Neural crest cell (in vitro differentiated cells): ENCODE measurements at regions not wholly inside any gene's neighbourhood (a gene's known extent, or its start where the extent isn't known, plus 50 kb on each side); places are given as distances from the start of the nearest gene placed in this dataset.

ENCODE experiments used
- DNase-seq: peaks from one replicate; pipeline ENCODE4 v3.0.0; 2021; ENCODE audit warnings: low read depth, mixed read lengths, low spot score
- H3K27ac Mint-ChIP-seq: one replicate; pipeline ENCODE4 v1.8.0; 2021; ENCODE audit warnings: mild to moderate bottlenecking, mixed read lengths; ENCODE audit not compliant: unreplicated experiment
- H3K27me3 Mint-ChIP-seq: 2 replicates; pipeline ENCODE4 v1.8.0; 2021; ENCODE audit warnings: low read depth, mild to moderate bottlenecking, mixed read lengths
- H3K36me3 Mint-ChIP-seq: 2 replicates; pipeline ENCODE4 v1.8.0; 2021; ENCODE audit warnings: low read depth, mild to moderate bottlenecking, mixed read lengths
- H3K4me1 Mint-ChIP-seq: 2 replicates; pipeline ENCODE4 v1.8.0; 2021; ENCODE audit warnings: mixed read lengths
- H3K4me3 Mint-ChIP-seq: one replicate; pipeline ENCODE4 v1.8.0; 2021; ENCODE audit warnings: mild to moderate bottlenecking, mixed read lengths
- H3K9me3 Mint-ChIP-seq: 2 replicates; pipeline ENCODE4 v1.8.0; 2021; ENCODE audit warnings: mixed read lengths
- TF ChIP-seq, protein P1 (sequence below): fragments of 200-600 bp; sonication (generic); conservative IDR thresholded peaks from 2 replicates; pipeline ENCODE4 v1.5.0; 2021; ENCODE audit warnings: antibody characterized with exemption, mild to moderate bottlenecking

DNA sequence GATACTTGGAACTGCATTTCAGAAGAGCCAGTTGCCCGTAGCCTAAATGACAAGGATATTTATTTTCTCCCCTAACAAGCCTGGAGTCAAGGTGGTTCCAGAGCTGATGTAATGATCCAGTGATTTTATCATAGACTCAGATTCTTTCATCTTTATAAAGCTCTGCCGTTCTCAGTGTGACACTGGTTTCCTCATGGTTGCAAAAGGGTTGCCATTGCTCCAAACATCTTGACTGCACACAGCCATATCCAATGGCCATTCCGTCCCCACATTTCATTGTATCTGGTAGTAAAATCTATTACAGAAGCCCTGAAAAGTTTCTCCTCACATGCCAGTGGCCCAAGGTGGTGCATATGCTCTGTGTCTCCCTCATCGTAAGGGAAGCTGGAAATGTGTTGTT, 63.1 kb upstream of the SDK2 start:
- Mint-ChIP-seq H3K4me1 (peaks cover 9% of the 10 kb centered on the region), H3K27ac (no peak overlapping the region), H3K27me3 (peaks cover 17% of the 10 kb centered on the region), H3K36me3 (no peaks in the 10 kb centered on the region), H3K9me3 (peaks cover 2% of the 10 kb centered on the region), H3K4me3 (no peak overlapping the region)
- TF ChIP-seq, protein P1, sequence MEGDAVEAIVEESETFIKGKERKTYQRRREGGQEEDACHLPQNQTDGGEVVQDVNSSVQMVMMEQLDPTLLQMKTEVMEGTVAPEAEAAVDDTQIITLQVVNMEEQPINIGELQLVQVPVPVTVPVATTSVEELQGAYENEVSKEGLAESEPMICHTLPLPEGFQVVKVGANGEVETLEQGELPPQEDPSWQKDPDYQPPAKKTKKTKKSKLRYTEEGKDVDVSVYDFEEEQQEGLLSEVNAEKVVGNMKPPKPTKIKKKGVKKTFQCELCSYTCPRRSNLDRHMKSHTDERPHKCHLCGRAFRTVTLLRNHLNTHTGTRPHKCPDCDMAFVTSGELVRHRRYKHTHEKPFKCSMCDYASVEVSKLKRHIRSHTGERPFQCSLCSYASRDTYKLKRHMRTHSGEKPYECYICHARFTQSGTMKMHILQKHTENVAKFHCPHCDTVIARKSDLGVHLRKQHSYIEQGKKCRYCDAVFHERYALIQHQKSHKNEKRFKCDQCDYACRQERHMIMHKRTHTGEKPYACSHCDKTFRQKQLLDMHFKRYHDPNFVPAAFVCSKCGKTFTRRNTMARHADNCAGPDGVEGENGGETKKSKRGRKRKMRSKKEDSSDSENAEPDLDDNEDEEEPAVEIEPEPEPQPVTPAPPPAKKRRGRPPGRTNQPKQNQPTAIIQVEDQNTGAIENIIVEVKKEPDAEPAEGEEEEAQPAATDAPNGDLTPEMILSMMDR, result no peak
- no peak for DNase-seq

- H3K27ac Mint-ChIP-seq, result no peak overlapping the region
- peak; percentile 89 for DNase-seq
- no peaks in the 10 kb centered on the region for H3K36me3 Mint-ChIP-seq
- H3K9me3 Mint-ChIP-seq, result peaks cover 2% of the 10 kb centered on the region
- TF ChIP-seq, protein P1, result peak; percentile 84
- H3K4me3 Mint-ChIP-seq, result no peak overlapping the region
- peaks cover 26% of the 10 kb centered on the region for H3K27me3 Mint-ChIP-seq
- H3K4me1 Mint-ChIP-seq, result peaks cover 23% of the 10 kb centered on the region
Measured at GRCh38 chr17:73710095-73710592, 65.9 kb upstream of the SDK2 start.

DNA sequence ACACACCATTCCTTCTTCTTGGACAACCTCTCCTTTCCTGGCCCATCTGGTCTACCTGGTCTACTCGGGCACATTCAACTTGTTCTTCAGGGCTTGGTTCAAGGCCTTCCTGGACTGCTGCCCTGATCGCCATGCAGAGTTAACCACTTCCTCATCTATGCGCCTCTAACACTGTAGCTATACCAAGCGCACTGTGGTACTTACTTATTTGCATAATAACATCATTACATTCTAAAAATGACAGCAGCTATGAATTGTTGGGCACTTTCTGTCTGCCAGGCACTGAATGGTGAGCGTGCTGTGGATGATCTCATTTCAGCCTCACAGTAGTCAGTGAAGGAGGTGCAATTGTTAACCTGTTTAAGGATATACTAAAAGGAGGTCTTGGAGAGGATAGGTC, 66.9 kb upstream of the SDK2 start:
- no peak for DNase-seq
- H3K27ac Mint-ChIP-seq, result no peak overlapping the region
- H3K4me3 Mint-ChIP-seq, result no peak overlapping the region
- peaks cover 2% of the 10 kb centered on the region for H3K9me3 Mint-ChIP-seq
- H3K4me1 Mint-ChIP-seq, result peaks cover 28% of the 10 kb centered on the region
- H3K27me3 Mint-ChIP-seq, result peaks cover 35% of the 10 kb centered on the region
- H3K36me3 Mint-ChIP-seq, result no peaks in the 10 kb centered on the region
- TF ChIP-seq, protein P1, result no peak

DNA sequence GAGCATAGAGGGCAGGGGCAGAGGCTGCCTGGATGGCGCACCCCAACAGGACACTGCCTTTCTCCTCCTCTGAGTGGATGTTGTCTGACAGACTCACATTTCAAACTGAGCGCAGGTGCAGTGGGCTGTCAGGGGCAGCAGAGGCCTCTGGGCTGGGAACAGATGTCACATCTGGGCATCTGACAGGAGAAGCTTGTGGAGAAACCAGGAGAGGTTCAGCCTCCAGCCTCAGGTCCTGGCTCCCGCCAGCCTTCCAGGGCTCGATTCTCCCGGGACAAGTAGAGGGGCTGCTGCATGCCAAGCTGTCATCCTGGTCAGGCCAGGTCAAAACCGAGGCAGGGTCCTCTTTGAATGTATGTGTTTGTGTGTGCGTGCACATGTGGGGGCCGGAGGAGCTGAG, 67.7 kb upstream of the SDK2 start:
- H3K27me3 Mint-ChIP-seq, result peaks cover 40% of the 10 kb centered on the region

GRCh38 chr17:73713136-73713535, 68.9 kb upstream of the SDK2 start:
- TF ChIP-seq, protein P1, result no peak
- Mint-ChIP-seq H3K4me3 (no peak overlapping the region), H3K36me3 (no peaks in the 10 kb centered on the region), H3K27me3 (peaks cover 37% of the 10 kb centered on the region), H3K4me1 (peaks cover 35% of the 10 kb centered on the region), H3K27ac (peak overlapping the region; percentile 45), H3K9me3 (no peaks in the 10 kb centered on the region)
- DNase-seq, result peak; percentile 12

More for the DNA sequence above, 67.7 kb upstream of the SDK2 start:
- Mint-ChIP-seq H3K4me1 (peaks cover 29% of the 10 kb centered on the region), H3K9me3 (peaks cover 2% of the 10 kb centered on the region), H3K27ac (no peak overlapping the region), H3K36me3 (no peaks in the 10 kb centered on the region), H3K4me3 (no peak overlapping the region)
- TF ChIP-seq, protein P1, result no peak
- DNase-seq, result no peak

DNA sequence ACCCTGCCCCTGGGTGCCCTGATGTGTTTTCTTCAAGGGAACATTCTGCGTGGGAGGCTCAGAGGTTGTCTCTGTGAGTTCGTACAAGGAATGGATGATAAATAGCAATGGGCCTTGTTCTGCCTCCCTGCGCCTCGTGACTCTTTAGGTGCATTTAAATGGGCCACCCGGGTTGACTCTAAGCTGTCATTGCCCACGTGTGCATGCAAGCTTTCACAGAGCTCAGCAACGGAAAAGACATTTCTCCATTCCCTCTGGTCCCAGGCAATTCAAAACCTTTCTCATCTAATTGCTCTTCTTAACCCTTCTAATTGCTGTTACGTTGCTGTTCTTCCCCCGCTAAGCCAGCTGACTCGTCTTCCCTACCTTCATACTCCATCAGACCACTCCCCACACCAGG, 71.5 kb upstream of the SDK2 start:
- H3K4me3 Mint-ChIP-seq, result no peak overlapping the region
- no peaks in the 10 kb centered on the region for H3K9me3 Mint-ChIP-seq
- H3K27me3 Mint-ChIP-seq, result peaks cover 30% of the 10 kb centered on the region
- peaks cover 55% of the 10 kb centered on the region for H3K4me1 Mint-ChIP-seq
- no peak overlapping the region for H3K27ac Mint-ChIP-seq
- DNase-seq, result no peak
- H3K36me3 Mint-ChIP-seq, result no peaks in the 10 kb centered on the region
- TF ChIP-seq, protein P1, result no peak
